ENCODE measurements at regions not wholly inside any gene's neighbourhood (a gene's known extent, or its start where the extent isn't known, plus 50 kb on each side); places are given as distances from the start of the nearest gene placed in this dataset.

DNA sequence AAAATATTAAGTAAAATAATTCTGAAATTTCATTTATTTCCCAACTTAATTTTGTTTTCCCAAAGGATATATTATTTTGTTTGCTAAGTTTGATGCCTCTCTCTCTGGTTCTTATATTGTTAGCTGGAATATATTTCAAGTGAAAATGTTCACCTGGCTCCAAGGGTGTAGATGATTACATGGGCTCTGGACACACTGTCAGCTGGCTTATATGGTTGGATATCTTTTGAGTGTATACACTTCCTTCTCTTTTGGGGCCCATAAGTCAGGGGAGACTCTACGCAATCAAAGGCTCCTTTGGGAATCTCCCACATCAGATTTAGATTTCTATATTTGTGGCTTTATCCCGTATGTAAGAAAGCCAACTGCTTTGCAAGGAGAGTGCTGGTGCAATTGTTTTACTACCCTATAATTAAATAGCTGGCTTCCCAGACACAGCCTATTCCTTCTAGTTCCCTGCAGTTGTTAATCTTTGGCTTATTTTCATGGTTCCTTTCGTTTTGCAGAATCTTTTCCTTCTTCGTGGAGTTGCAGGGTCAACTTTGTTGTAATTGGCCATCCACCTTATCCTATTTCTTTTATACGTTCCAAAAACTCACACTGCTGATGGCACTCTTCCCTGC lies 225.7 kb downstream of the DPH6 start:
- TF ChIP-seq, protein P1, sequence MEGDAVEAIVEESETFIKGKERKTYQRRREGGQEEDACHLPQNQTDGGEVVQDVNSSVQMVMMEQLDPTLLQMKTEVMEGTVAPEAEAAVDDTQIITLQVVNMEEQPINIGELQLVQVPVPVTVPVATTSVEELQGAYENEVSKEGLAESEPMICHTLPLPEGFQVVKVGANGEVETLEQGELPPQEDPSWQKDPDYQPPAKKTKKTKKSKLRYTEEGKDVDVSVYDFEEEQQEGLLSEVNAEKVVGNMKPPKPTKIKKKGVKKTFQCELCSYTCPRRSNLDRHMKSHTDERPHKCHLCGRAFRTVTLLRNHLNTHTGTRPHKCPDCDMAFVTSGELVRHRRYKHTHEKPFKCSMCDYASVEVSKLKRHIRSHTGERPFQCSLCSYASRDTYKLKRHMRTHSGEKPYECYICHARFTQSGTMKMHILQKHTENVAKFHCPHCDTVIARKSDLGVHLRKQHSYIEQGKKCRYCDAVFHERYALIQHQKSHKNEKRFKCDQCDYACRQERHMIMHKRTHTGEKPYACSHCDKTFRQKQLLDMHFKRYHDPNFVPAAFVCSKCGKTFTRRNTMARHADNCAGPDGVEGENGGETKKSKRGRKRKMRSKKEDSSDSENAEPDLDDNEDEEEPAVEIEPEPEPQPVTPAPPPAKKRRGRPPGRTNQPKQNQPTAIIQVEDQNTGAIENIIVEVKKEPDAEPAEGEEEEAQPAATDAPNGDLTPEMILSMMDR (IDR thresholded peaks at IDR 0.05; ENCODE audit: low read depth, low read length, missing control alignments) = no peak
- no peak overlapping the region for H3K4me3 ChIP-seq (ENCODE audit: low read depth, low read length)
- no peak for DNase-seq (ENCODE audit: low read depth)

DNA sequence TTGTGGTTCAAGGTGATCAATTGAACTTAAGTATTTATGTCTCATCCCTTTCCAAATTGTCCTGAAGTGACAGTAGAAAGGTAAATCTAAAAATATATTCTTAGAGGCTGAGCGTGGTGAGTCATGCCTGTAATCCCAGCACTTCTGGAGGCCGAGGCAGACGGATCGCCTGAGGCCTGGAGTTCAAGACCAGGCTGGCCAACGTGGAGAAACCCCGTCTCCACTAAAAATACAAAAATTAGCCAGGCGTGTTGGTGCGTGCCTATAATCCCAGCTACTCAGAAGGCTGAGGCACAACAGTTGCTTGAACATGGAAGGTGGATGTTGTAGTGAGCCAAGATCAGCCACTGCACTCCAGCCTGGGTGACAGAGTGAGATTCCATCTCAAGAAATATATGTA lies 226.6 kb downstream of the DPH6 start:
- no peak overlapping the region for H3K4me3 ChIP-seq (ENCODE audit: low read depth, low read length)
- TF ChIP-seq, protein P1 (IDR thresholded peaks at IDR 0.05; ENCODE audit: low read depth, low read length, missing control alignments) = no peak
- no peak for DNase-seq (ENCODE audit: low read depth)

DNA sequence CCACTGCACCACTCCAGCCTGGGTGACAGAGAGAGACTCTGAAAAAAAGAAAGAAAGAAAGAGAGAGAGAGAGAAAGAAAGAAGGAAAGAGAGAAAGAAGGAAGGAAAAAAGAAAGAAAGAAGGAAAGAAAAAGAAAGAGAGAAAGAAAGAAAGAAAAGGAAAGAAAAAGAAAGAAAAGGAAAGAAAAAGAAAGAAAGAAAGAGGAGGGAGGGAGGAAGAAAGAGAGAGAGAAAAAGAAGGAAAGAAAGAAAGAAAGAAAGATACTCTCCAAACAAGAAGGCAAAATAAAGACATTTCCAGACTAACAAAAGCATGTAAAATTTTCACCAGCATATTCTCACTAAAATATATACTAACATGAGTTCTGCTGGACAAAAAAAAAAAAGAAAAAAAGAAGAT lies 228.7 kb downstream of the DPH6 start:
- DNase-seq (ENCODE audit: low read depth) = no peak
- H3K4me3 ChIP-seq (ENCODE audit: low read depth, low read length) = no peak overlapping the region
- TF ChIP-seq, protein P1 (IDR thresholded peaks at IDR 0.05; ENCODE audit: low read depth, low read length, missing control alignments) = no peak

DNA sequence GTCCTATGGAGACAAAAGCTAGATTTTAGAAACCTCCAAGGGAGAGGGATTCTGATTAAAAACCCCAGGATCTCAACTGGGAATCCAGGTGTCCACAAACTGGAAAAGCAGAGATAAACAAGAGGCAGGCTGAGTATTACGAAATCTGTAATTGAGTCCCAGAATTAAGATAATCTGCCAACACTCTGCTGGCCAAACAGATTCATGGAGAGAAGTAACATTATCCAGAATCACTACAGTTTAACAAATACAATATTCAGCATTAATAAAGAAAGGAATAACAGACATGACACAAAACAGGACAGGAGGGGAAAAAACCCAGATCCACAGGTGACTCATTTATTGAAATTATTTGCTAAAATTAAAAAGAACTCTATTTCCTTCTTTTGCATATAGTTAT lies 227.2 kb upstream of the NANOGP8 start:
- no peak for DNase-seq (ENCODE audit: low read depth)
- H3K4me3 ChIP-seq (ENCODE audit: low read depth, low read length) = no peak overlapping the region
- TF ChIP-seq, protein P1 (IDR thresholded peaks at IDR 0.05; ENCODE audit: low read depth, low read length, missing control alignments) = no peak

DNA sequence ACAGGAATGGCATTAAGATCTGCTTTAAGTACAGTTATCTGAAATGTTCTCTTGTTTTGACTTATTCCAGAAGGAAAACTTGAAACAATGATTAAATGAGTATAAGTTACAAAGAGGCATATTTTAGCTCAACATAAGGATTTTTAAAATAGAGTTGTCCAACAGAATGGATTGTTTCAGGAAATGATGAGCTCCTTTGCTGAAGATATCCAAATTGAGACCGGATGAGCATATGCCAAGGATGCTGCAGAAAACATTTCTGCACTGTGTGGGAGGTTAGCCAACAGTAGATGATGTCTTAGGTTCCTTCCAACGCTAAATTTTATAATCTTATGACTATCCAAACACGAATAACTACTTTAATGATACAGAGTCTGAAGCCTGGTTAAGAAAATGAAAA lies 226.5 kb upstream of the NANOGP8 start:
- DNase-seq (ENCODE audit: low read depth) = no peak
- TF ChIP-seq, protein P1 (IDR thresholded peaks at IDR 0.05; ENCODE audit: low read depth, low read length, missing control alignments) = no peak
- H3K4me3 ChIP-seq (ENCODE audit: low read depth, low read length) = no peak overlapping the region

DNA sequence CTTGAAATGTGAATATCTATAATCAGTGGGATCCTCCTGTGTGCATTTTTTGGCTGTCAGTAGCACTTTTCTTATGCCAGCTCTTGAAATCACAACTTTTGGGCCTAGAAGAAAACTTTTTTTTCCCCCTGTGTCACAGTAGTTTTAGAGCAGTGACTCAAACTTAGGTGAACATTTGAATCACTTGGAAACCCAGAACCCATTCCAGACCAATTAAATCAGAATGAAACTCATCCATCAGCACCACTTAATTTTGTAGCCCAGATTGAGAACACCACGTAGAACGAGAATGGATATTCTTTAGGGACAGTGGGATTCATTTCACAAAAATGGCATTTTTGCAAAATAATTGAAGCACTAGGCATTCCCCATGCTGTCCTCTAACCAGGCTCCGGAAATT lies 224.8 kb upstream of the NANOGP8 start:
- DNase-seq (ENCODE audit: low read depth) = no peak
- H3K4me3 ChIP-seq (ENCODE audit: low read depth, low read length) = no peak overlapping the region
- TF ChIP-seq, protein P1 (IDR thresholded peaks at IDR 0.05; ENCODE audit: low read depth, low read length, missing control alignments) = no peak

DNA sequence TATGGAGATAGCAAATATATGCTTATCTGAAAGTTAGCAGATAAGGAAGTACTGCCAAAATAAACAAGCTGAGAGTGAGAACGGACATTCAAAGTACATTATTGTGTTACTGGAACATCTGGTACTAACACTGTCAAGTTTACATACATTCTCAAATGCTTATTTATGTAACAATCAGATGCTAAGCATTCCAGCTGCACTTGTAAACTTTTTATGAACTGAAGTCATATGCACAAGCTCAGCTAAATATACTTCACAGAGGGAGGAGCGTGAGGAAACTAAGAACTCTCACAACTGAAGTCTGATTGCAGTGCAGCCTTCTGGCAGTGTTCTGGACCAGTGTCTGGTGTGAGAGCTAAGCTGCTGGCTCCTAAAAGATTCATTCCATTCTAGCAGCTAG lies 223.7 kb upstream of the NANOGP8 start:
- TF ChIP-seq, protein P1 (IDR thresholded peaks at IDR 0.05; ENCODE audit: low read depth, low read length, missing control alignments) = no peak
- DNase-seq (ENCODE audit: low read depth) = no peak

More for the DNA sequence above, 223.7 kb upstream of the NANOGP8 start:
- H3K4me3 ChIP-seq (ENCODE audit: low read depth, low read length) = no peak overlapping the region
